C4-2B (cell line): ENCODE measurements at regions not wholly inside any gene's neighbourhood (a gene's known extent, or its start where the extent isn't known, plus 50 kb on each side); places are given as distances from the start of the nearest gene placed in this dataset.

Experiments used
- CTCF ChIP-seq: fragments of 450-650 bp; conservative IDR thresholded peaks from 2 replicates; pipeline ENCODE4 v1.5.1; 2017; ENCODE audit warnings: mild to moderate bottlenecking
- ZFX ChIP-seq: fragments of 450-650 bp; IDR thresholded peaks from 2 replicates; pipeline ENCODE4 v1.6.1; 2017

- TF ChIP-seq CTCF = no peak
- TF ChIP-seq ZFX = no peak
Observed at GRCh38 chr5:101664071-101664791, 631.9 kb downstream of the SLCO4C1 start.
